Fibroblast of gingiva (primary cell): ENCODE measurements at regions not wholly inside any gene's neighbourhood (a gene's known extent, or its start where the extent isn't known, plus 50 kb on each side); places are given as distances from the start of the nearest gene placed in this dataset.
"Not testable (repeated sequence)": the region's sequence is repeated elsewhere in the genome, so short reads cannot be mapped to it uniquely, and the experiment has no call there.

Source experiments
- DNase-seq: peaks from one replicate; pipeline ENCODE4 v3.0.0-alpha.2; 2011; ENCODE audit warnings: low read depth

DNA sequence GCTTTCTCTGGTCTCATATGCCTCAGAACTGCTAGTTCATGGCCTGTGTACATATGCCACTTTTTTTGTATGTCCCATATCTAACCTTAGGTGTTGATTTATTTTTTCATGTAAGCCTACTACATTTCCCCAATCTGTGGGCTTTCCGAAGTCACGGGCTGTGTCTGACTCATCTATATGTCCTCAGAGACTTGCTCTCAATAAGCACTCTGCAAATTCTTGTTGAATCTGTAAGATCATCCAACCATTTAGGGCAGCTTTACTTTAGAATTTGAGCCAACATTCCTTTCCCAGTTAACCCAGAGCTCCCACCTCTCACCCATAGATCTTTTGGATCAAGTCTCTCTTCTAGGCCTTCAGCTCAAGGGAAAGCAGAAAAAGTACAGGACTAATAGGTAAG lies 263.4 kb downstream of the SEC61B start:
- peak; percentile 87 for DNase-seq

DNA sequence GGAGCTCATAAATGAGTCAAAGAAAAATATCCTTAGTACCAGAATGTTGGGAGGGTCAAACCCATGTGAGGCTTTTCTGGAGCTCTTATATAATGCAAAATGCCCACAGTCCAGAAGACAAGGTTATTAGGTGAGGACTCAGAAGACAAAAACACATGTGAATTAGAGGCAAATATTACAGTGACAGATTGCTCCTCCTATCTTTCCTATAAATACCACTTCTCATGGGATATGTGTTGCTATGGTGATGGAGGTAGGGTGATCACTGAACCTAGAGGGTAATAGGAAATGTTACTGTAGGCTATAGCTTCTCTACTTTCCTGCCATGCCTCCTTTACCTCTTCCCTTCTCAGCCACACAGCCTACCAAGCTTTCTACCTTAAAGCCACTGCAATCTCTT lies 264.6 kb downstream of the SEC61B start:
- DNase-seq, result no peak

DNA sequence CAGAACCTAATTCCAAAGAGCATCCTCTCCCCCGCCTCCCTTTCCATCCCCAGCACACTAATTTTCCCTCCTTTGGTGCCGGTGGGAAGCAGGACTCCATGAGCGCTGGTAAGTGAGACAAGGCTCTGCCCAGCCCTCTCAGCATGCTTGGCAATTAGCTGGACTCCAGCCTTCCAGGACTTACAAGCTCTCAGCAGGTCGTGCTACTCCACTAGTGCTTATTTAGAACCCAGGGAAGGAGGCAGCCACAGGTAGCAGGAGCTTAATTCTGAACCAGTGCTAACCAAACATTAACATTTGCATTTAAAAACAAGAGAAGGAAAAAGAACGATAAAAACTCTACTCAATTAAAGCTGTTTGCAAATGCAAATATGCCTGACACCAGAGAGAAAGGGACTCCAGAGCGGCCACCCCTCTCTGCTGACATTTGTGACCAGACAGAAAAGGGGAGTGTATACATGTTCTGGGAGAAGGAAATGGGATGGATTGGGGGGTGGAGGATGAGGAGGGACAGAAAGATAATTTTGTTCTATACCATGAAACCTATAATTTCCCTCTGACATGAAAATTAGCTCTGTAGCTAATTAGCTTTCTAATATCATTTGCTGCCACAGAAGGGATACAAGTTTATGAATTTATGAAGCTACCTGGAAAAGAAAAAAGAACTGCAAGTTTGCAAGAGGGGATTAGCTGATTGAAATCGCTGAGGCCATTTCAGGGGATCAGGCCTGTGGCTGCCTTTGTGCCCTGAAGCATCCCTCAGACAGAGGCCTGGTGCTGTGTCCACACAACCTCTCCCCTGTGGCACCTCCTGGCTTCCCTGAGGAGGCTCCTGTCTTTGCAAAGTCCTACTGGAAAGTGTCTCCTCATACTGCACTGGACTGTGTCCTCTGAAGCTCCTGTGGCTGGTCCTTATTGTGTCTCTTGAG lies 266.3 kb downstream of the SEC61B start:
- no peak for DNase-seq

DNA sequence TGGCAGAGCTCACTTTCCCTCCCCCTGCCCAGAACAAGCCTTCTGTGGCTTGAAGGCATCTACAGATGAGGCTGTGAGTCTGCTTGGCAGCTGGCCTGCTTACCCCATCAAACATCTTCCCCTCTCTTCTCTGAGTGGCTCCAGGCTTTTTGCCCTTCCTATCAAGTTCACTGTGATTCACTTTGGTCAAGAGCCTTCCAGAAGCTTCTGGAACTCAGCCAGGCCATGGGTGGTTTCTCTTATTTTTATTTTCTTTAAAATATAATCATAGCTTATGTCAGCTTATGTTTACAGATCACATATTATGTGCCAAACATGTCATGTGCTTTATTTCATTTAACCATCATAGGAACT lies 267.0 kb downstream of the SEC61B start:
- DNase-seq, result peak; percentile 92

GRCh38 chr9:99490729-99491128 lies 268.6 kb downstream of the SEC61B start:
- peak; percentile 93 for DNase-seq

GRCh38 chr9:99491408-99492158 lies 269.5 kb downstream of the SEC61B start:
- DNase-seq, result peak; percentile 91

DNA sequence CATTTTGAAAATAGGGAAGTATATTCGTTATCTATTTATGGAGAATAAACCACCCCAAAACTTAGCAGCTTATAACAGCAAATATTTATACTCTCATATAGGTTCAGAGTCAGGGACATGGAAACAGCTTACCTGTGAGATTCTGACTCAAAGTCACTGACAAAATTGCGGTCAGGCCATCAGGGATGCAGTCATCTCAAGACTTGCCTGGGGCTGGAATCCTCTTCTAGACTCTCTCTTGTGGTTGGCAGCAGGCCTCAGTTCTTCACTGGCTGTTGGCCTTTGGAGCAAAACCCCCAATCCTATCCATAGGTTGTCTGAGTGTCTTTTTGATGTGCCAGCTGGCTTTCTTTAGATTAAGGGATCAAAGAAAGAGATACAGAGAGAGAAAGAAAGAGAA lies 275.6 kb downstream of the SEC61B start:
- DNase-seq, result no peak

DNA sequence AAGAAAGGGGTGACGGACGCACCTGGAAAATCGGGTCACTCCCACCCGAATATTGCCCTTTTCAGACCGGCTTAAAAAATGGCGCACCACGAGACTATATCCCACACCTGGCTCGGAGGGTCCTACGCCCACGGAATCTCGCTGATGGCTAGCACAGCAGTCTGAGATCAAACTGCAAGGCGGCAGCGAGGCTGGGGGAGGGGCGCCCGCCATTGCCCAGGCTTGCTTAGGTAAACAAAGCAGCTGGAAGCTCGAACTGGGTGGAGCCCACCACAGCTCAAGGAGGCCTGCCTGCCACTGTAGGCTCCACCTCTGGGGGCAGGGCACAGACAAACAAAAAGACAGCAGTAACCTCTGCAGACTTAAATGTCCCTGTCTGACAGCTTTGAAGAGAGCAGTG lies 276.9 kb downstream of the SEC61B start:
- DNase-seq, result not testable (repeated sequence)

DNA sequence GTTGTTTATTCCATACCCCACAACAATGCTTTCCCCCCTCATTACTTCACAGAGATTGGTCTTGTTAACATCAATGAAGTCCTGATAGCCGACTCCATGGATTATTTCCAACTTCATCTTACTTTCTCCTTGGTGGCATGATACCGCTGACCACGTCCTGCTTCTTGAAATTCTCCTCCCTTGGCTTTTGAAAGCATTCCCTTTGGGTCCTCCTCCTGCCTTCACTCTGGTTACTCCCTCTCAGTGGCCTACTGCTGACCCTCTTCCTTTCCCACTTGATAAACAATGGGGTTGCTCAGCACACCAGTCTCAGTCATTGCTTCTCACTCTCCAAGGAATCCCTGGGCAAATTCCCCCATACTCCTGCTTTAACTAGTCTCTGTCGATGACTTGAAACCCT lies 283.9 kb downstream of the SEC61B start:
- peak; percentile 23 for DNase-seq

DNA sequence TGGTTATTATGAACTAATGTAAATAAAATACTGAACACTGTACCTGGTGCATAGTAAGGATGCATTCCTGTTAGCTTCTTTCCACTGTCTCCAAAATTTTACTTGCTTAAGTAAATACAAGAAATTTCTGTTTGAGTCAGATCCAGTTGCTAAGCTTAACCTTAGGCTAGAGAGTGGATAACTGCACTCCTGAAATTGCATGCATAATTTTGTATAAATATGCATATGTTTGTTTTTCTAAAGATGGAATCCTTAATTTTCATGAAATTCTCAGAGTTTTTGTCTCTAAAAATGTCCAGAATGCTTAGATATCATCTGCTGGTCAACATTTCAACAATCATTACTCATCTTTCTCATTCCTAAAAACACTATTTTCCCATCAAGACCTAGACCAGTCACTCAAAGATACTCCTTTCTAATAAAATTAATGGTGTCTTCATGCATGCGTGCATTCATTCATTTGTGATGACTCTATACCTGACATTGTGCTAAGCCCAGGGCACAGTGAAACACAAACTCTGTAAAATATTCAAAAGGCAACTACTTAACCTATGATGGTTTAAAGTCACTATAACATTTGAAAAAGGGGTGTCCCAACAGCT lies 284.8 kb downstream of the SEC61B start:
- peak; percentile 56 for DNase-seq

DNA sequence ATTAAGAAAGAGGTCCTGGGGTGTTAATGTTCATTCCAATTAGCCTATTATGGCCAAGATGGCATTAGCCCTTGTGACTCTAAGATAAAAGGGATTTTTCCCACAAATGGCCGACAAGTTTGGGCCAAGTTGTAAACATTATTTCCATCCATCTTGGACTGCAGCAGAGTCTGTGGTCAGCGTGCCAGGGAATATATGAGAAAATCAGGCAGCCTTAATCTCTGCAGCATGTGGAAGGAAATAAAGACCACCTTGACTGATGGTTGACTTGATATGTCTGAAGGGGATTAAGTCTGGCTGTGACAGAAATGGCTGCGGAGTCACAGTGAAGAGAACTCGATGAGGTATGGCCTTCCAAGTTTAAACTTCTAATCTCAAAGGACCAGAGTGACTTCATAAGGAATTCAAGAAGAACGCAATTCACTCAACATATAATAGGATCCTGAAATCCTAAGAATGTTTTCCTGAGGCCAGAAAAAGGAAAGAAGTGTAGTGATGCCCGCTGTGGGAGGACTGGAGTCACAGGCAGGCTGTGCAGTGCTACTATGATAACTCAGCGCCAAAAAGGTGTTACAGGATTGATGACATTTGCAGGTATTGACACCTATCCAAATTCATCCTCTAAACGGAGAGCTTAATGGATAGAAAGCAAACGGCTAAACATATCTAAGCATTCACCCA lies 287.1 kb downstream of the SEC61B start:
- DNase-seq, result no peak

- no peak for DNase-seq
These were observed 287.9 kb downstream of the SEC61B start for GRCh38 chr9:99509900-99510535.

- DNase-seq, result no peak
These were observed 289.6 kb downstream of the SEC61B start for GRCh38 chr9:99511723-99512122.

GRCh38 chr9:99513441-99514112 lies 291.5 kb downstream of the SEC61B start:
- DNase-seq, result no peak

GRCh38 chr9:99515093-99515492 lies 293.0 kb downstream of the SEC61B start:
- DNase-seq, result no peak

GRCh38 chr9:99515895-99516656 lies 294.0 kb downstream of the SEC61B start:
- no peak for DNase-seq

GRCh38 chr9:99516657-99517049 lies 294.6 kb downstream of the SEC61B start:
- no peak for DNase-seq

GRCh38 chr9:99523838-99524237 lies 297.8 kb upstream of the NR4A3 start:
- DNase-seq, result no peak

- no peak for DNase-seq
These were observed 290.4 kb upstream of the NR4A3 start for GRCh38 chr9:99531313-99531712.

DNA sequence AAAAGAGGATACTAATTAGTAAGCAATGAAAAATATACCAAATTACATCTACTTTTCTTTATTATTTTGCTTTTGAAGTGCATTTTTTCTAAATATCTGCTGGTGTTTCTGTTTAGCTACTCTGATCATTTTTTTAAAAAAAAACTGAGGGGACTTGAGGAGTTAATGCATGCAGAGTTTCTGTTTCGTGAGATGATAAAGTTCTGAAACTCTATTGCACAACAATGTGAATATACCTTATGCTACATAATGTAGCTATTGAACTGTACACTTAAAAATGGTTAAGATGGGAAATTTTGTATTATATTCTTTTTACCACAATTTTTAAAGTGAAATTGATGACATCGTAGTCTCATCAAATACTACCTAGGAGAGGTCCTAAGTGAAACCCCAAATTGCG lies 288.3 kb upstream of the NR4A3 start:
- no peak for DNase-seq

DNA sequence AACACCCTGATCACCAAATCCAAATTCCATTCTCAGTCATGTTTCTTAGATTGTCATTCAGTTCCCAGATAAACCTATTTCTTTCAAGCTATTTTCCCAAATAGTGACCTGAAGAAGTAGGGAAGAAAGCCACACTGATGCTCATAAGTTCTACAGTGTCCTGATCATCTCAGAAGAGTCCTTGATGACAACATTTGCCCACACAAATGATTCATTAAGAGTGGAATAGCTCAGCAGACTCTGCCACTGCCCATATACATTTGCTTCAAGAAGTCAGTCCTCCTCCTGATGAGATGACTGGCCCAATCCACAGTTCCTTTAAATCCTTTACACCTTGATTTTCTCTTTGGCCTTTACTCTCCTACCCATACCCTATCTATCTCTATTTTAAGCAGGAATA lies 283.7 kb upstream of the NR4A3 start:
- DNase-seq, result no peak
